ENCODE measurements at regions not wholly inside any gene's neighbourhood (a gene's known extent, or its start where the extent isn't known, plus 50 kb on each side); places are given as distances from the start of the nearest gene placed in this dataset.

DNA sequence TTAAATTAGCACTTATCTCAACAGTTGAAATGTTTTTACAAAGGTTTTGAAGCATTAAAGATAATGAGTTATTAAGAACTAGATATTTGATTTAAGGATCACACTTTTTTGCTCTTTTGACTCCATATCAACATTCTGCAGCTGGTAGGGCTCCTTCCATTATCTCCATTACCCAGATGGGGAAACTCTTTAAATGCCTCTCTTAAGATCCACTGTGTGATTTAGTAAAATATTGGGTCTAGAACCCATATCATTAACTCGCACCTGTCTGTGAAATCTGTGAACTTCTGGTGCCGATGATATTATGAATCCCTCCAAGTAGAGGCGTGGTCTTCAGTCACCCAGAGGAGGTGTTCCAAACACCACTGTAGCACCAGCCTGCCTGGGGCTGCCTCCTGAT, 466.2 kb downstream of the TSN start:
- CTCF ChIA-PET (ENCODE audit: partially characterized antibody), result no interaction called here
- FAIRE-seq, result no peak
- no peaks in the 10 kb centered on the region for H4K20me1 ChIP-seq (replicated peaks in 1 of 2; ENCODE audit: control insufficient read depth in 1 of 2, insufficient read depth in 2 of 2, low read length in 2 of 2)
- TF ChIP-seq CBX8 (IDR thresholded peaks at IDR 0.05; ENCODE audit: borderline replicate concordance, low read depth, low read length) (no peak), TEAD4 (IDR thresholded peaks at IDR 0.05; ENCODE audit: low read depth, low read length) (no peak), RNF2 (IDR thresholded peaks at IDR 0.05; ENCODE audit: borderline replicate concordance, low read depth, low read length, missing control alignments, poor library complexity, severe bottlenecking) (no peak), POU5F1 (IDR thresholded peaks at IDR 0.05; ENCODE audit: low read depth, low read length) (no peak), JUN (IDR thresholded peaks at IDR 0.05; ENCODE audit: low read depth, low read length) (no peak), KDM1A (IDR thresholded peaks at IDR 0.05; ENCODE audit: borderline replicate concordance, low read length) (no peak)
- TF ChIP-seq, protein P1, sequence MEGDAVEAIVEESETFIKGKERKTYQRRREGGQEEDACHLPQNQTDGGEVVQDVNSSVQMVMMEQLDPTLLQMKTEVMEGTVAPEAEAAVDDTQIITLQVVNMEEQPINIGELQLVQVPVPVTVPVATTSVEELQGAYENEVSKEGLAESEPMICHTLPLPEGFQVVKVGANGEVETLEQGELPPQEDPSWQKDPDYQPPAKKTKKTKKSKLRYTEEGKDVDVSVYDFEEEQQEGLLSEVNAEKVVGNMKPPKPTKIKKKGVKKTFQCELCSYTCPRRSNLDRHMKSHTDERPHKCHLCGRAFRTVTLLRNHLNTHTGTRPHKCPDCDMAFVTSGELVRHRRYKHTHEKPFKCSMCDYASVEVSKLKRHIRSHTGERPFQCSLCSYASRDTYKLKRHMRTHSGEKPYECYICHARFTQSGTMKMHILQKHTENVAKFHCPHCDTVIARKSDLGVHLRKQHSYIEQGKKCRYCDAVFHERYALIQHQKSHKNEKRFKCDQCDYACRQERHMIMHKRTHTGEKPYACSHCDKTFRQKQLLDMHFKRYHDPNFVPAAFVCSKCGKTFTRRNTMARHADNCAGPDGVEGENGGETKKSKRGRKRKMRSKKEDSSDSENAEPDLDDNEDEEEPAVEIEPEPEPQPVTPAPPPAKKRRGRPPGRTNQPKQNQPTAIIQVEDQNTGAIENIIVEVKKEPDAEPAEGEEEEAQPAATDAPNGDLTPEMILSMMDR (IDR thresholded peaks at IDR 0.05; ENCODE audit: control extremely low read depth in 1 of 3, insufficient read depth in 1 of 3, low read depth in 1 of 3, low read length in 3 of 3), result no peak
- H3K79me1 ChIP-seq (ENCODE audit: low read depth, low read length), result no peaks in the 10 kb centered on the region
- no peak overlapping the region for H3K27ac ChIP-seq (ENCODE audit: low read depth, low read length)
- WGBS, 2 experiments (ENCODE audit: extremely low coverage in 1 of 2, insufficient coverage in 1 of 2, insufficient read length in 1 of 2, insufficient replicate concordance in 2 of 2, low coverage in 1 of 2, low lambda C conversion rate in 2 of 2, missing lambda C conversion rate in 1 of 2), result 91% methylated on average over 3 of the region's 3 CpGs; no CpG with 5 or more reads in 1 of the 2 experiments
- no peak overlapping the region for H3K23ac ChIP-seq (ENCODE audit: insufficient read length)
- H3K4me2 ChIP-seq (ENCODE audit: insufficient read depth in 1 of 2, low read depth in 2 of 2, low read length in 2 of 2), result no peak overlapping the region
- H3K79me2 ChIP-seq (ENCODE audit: control insufficient read depth in 1 of 2, insufficient read depth in 2 of 2, low read length in 2 of 2), result no peaks in the 10 kb centered on the region
- H3K9ac ChIP-seq (replicated peaks in 1 of 4; ENCODE audit: extremely low read depth in 1 of 4, low read depth in 3 of 4, low read length in 3 of 4), result no peak overlapping the region
- no peak overlapping the region for H3K4ac ChIP-seq (replicated peaks; ENCODE audit: insufficient read length, low read depth, low read length)
- no peak for DNase-seq (ENCODE audit: low read depth in 1 of 2, low spot score in 2 of 2)
- H2AK5ac ChIP-seq (ENCODE audit: low read depth, low read length), result no peak overlapping the region
- H3K23me2 ChIP-seq (ENCODE audit: low read depth, low read length), result peaks cover 2% of the 10 kb centered on the region; the same call in 1 of the 2 replicates
- H4K8ac ChIP-seq (ENCODE audit: extremely low read depth, insufficient read depth, low read length), result no peak overlapping the region
- POLR2A ChIA-PET (ENCODE audit: partially characterized antibody), result no interaction called here
- no peak overlapping the region for H3K14ac ChIP-seq (ENCODE audit: insufficient read length)
- H3K18ac ChIP-seq (ENCODE audit: extremely low read depth, low read length), result no peak overlapping the region
- no peak overlapping the region for H2AFZ ChIP-seq (ENCODE audit: low read length)
- H3K56ac ChIP-seq (replicated peaks; ENCODE audit: insufficient read length, low read depth, low read length), result no peak overlapping the region
- no peak overlapping the region for H4K5ac ChIP-seq (ENCODE audit: insufficient read length, low read depth, low read length)
- H2BK5ac ChIP-seq (ENCODE audit: low read depth, low read length), result no peak overlapping the region
- H3K9me3 ChIP-seq (ENCODE audit: insufficient read depth in 2 of 2, low read depth in 1 of 2, low read length in 1 of 2), result peaks cover 0 to 3% of the 10 kb centered on the region in 2 experiments; a peak in 1 of 4 replicates
- no peak overlapping the region for H2BK12ac ChIP-seq (ENCODE audit: low read depth, low read length)
- H3K4me1 ChIP-seq (replicated peaks in 1 of 4; ENCODE audit: control insufficient read depth in 3 of 4, insufficient read depth in 4 of 4, low read length in 3 of 4), result no peaks in the 10 kb centered on the region
- H2BK15ac ChIP-seq (ENCODE audit: low read length), result no peak overlapping the region
- H3K36me3 ChIP-seq (ENCODE audit: control insufficient read depth in 2 of 4, insufficient read depth in 4 of 4, low read length in 3 of 4), result no peaks in the 10 kb centered on the region
- no peak overlapping the region for H4K91ac ChIP-seq (replicated peaks; ENCODE audit: insufficient read length, low read length)
- no peak overlapping the region for H2BK20ac ChIP-seq (ENCODE audit: low read length)
- no peak overlapping the region for H3K4me3 ChIP-seq (ENCODE audit: extremely low read depth in 1 of 4, insufficient read depth in 2 of 4, low read depth in 3 of 4, low read length in 4 of 4)
- no peak overlapping the region for H2BK120ac ChIP-seq (replicated peaks; ENCODE audit: low read depth, low read length)
- H3K27me3 ChIP-seq (replicated peaks in 1 of 4; ENCODE audit: control insufficient read depth in 3 of 4, extremely low read depth in 1 of 4, insufficient read depth in 3 of 4, low read length in 3 of 4), result no peaks in the 10 kb centered on the region
